Fibroblast of lung (primary cell): ENCODE measurements at regions not wholly inside any gene's neighbourhood (a gene's known extent, or its start where the extent isn't known, plus 50 kb on each side); places are given as distances from the start of the nearest gene placed in this dataset.

Experiments used
- EZH2 ChIP-seq: IDR thresholded peaks from 2 replicates; pipeline ENCODE4 v1.5.1; 2012; ENCODE audit warnings: low read length, control low read depth, mild to moderate bottlenecking; ENCODE audit errors: missing control alignments
- TF ChIP-seq, protein P1 (sequence below), 2 donors: IDR thresholded peaks in 1 of 2; conservative IDR thresholded peaks in 1 of 2; 1 replicate in 1 of 2; 2 replicates in 1 of 2; pipeline ENCODE4 v1.5.1; 2011 to 2012; ENCODE audit warnings: low read length in 2 of 2, control low read depth in 1 of 2, inconsistent platforms in 1 of 2, low read depth in 1 of 2, mild to moderate bottlenecking in 1 of 2

DNA sequence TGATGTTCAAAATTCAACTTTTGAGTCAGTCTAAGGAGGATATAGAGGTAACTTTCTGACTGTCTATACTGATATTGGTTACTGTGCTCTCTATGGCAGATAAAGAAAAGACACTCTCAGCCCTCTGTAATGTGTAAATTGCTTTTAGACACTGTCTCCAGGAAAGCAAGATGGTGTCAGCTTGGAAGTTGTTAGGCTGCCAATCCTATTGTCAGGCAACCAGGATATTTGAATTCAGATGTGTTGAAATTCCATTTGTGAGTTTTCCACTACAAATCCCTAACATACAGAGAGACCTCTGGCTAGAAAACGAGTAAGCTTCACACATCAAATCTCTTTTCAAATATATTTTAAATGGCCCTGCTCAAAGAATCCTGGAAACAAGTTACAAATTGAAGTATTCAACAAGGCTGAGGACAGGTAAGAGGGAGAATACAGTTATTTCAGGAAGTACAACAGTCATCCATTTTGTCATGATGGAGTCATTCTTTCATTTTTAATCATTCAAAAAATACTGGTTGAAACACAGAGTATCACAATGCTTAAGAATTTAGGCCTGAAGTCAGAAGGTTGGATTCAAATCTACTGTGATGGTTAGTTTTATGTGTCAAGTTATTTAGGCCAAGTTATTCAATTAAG lies 312.0 kb downstream of the OLFM4 start:
- TF ChIP-seq, protein P1, sequence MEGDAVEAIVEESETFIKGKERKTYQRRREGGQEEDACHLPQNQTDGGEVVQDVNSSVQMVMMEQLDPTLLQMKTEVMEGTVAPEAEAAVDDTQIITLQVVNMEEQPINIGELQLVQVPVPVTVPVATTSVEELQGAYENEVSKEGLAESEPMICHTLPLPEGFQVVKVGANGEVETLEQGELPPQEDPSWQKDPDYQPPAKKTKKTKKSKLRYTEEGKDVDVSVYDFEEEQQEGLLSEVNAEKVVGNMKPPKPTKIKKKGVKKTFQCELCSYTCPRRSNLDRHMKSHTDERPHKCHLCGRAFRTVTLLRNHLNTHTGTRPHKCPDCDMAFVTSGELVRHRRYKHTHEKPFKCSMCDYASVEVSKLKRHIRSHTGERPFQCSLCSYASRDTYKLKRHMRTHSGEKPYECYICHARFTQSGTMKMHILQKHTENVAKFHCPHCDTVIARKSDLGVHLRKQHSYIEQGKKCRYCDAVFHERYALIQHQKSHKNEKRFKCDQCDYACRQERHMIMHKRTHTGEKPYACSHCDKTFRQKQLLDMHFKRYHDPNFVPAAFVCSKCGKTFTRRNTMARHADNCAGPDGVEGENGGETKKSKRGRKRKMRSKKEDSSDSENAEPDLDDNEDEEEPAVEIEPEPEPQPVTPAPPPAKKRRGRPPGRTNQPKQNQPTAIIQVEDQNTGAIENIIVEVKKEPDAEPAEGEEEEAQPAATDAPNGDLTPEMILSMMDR (conservative IDR thresholded peaks at IDR 0.05 in 1 of 2, IDR thresholded peaks at IDR 0.05 in 1 of 2; ENCODE audit: low read depth in 1 of 2, low read length in 2 of 2) = no peak
- no peak for TF ChIP-seq EZH2
